H1 (cell line): ENCODE measurements at regions not wholly inside any gene's neighbourhood (a gene's known extent, or its start where the extent isn't known, plus 50 kb on each side); places are given as distances from the start of the nearest gene placed in this dataset.
A peak's percentile ranks its signal among the peaks of the same experiment; 100 is the strongest.

Experiments used
- EZH2 ChIP-seq: fragments of 200-600 bp; sonication (generic); IDR thresholded peaks from 2 replicates; pipeline ENCODE4 v1.7.1; 2012; ENCODE audit warnings: low read depth, mild to moderate bottlenecking, moderate library complexity, low read length, inconsistent platforms; ENCODE audit not compliant: severe bottlenecking
- POLR2A ChIP-seq, 2 experiments: IDR thresholded peaks; 1 replicate in 1 of 2; 2 replicates in 1 of 2; pipeline ENCODE4 v1.6.1; 2011; ENCODE audit warnings: low read depth in 2 of 2, low read length in 2 of 2, mild to moderate bottlenecking in 2 of 2; ENCODE audit errors: control extremely low read depth in 1 of 2
- RAD21 ChIP-seq, 2 experiments: IDR thresholded peaks in 1 of 2; conservative IDR thresholded peaks in 1 of 2; 2 replicates each; pipeline ENCODE4 v1.6.1; 2011; ENCODE audit warnings: low read depth in 2 of 2, low read length in 2 of 2, improper control_type of control experiment in 1 of 2, inconsistent platforms in 1 of 2, mild to moderate bottlenecking in 1 of 2, moderate library complexity in 1 of 2
- SIX5 ChIP-seq: IDR thresholded peaks from 2 replicates; pipeline ENCODE4 v1.6.1; 2011; ENCODE audit warnings: mild to moderate bottlenecking, low read depth, low read length
- TF ChIP-seq, protein P1 (sequence below): IDR thresholded peaks from 2 replicates; pipeline ENCODE4 v1.6.1; 2012; ENCODE audit warnings: inconsistent platforms

DNA sequence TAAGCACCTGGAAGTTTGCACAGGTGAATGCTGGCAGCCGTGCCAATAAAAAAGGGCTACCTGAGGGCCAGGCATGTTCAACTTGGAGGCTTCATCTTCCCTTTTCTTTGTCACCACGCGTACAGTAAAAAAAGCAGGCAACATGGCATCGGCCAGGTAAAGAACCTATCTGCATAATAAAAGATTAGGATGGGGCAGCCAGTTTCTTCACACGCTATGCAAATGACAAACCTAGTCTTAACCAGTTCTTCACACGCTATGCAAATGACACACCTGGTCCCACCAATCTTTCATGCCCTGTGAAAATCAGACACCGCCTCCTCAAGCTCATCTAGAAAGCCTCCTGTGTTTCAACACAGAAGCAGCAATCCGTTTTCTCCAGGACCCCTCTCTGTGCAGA, 413.4 kb downstream of the HLX start (continued):
- TF ChIP-seq EZH2: no peak
- TF ChIP-seq, protein P1, sequence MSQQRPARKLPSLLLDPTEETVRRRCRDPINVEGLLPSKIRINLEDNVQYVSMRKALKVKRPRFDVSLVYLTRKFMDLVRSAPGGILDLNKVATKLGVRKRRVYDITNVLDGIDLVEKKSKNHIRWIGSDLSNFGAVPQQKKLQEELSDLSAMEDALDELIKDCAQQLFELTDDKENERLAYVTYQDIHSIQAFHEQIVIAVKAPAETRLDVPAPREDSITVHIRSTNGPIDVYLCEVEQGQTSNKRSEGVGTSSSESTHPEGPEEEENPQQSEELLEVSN: peak; percentile 32; the same call in 1 of the 2 replicates
- no peak for TF ChIP-seq SIX5
- TF ChIP-seq POLR2A (IDR thresholded peaks at IDR 0.05; ENCODE audit: control extremely low read depth in 1 of 2, low read depth in 2 of 2, low read length in 2 of 2): peak in 1 of 2 experiments; percentile 55; a peak in 1 of 3 replicates
- TF ChIP-seq RAD21 (IDR thresholded peaks at IDR 0.05 in 1 of 2, conservative IDR thresholded peaks at IDR 0.05 in 1 of 2; ENCODE audit: low read depth in 2 of 2, low read length in 2 of 2): 0 out of 4 replicates have a peak, but pooled peaks of 1 of the 2 experiments have one; percentile 6
- TF ChIP-seq, all 59 proteins: peak for 9
